DND-41 (cell line): ENCODE measurements at regions not wholly inside any gene's neighbourhood (a gene's known extent, or its start where the extent isn't known, plus 50 kb on each side); places are given as distances from the start of the nearest gene placed in this dataset.

ENCODE experiments used
- ATAC-seq: fragments of 200-7000 bp; cut with Tn5 transposase; 3 replicates; pipeline ENCODE4 v1.9.1; 2021; ENCODE audit warnings: low read depth; ENCODE audit not compliant: insufficient read depth
- DNase-seq: peaks from one replicate; pipeline ENCODE4 v3.0.0-alpha.2; 2020
- H2AFZ ChIP-seq: 2 replicates; pipeline ENCODE4 v1.6.0; 2012; ENCODE audit warnings: low read depth, low read length
- H3K27ac ChIP-seq: 2 replicates; pipeline ENCODE4 v1.5.1; 2012; ENCODE audit warnings: low read length, inconsistent platforms
- H3K27me3 ChIP-seq: fragments of 200-600 bp; sonication (generic); 2 replicates; pipeline ENCODE4 v1.6.0; 2012; ENCODE audit warnings: low read length, mild to moderate bottlenecking, inconsistent platforms; ENCODE audit not compliant: insufficient read depth, poor library complexity
- H3K36me3 ChIP-seq: 2 replicates; pipeline ENCODE4 v1.5.1; 2012; ENCODE audit warnings: low read length, inconsistent platforms; ENCODE audit not compliant: insufficient read depth
- H3K4me1 ChIP-seq: 2 replicates; pipeline ENCODE4 v1.5.1; 2012; ENCODE audit warnings: mild to moderate bottlenecking, low read length; ENCODE audit not compliant: insufficient read depth
- H3K4me2 ChIP-seq: 2 replicates; pipeline ENCODE4 v1.6.0; 2012; ENCODE audit warnings: mild to moderate bottlenecking, moderate library complexity, low read length, inconsistent platforms; ENCODE audit not compliant: insufficient read depth
- H3K4me3 ChIP-seq, 2 experiments: fragments of 200-600 bp in 1 of 2; shearing (Covaris generic) in 1 of 2; 2 replicates each; pipeline ENCODE4 v1.5.1; 2012 to 2016; ENCODE audit warnings: inconsistent platforms in 2 of 2, low read length in 2 of 2, mild to moderate bottlenecking in 2 of 2, low read depth in 1 of 2, moderate library complexity in 1 of 2
- H3K79me2 ChIP-seq: 2 replicates; pipeline ENCODE4 v1.6.0; 2012; ENCODE audit warnings: low read length, inconsistent platforms; ENCODE audit not compliant: insufficient read depth
- H3K9ac ChIP-seq: 2 replicates; pipeline ENCODE4 v1.6.0; 2012; ENCODE audit warnings: low read depth, mild to moderate bottlenecking, inconsistent platforms, low read length, moderate library complexity
- H3K9me3 ChIP-seq: 2 replicates; pipeline ENCODE4 v1.5.1; 2012; ENCODE audit warnings: low read length, moderate library complexity, mild to moderate bottlenecking, inconsistent platforms; ENCODE audit not compliant: insufficient read depth, severe bottlenecking
- H4K20me1 ChIP-seq: 2 replicates; pipeline ENCODE4 v1.6.0; 2012; ENCODE audit warnings: low read length; ENCODE audit not compliant: insufficient read depth
- CTCF ChIP-seq: IDR thresholded peaks from 2 replicates; pipeline ENCODE4 v1.5.1; 2012; ENCODE audit warnings: borderline replicate concordance, low read length, moderate library complexity, mild to moderate bottlenecking; ENCODE audit not compliant: poor library complexity, severe bottlenecking; ENCODE audit errors: extremely low read depth
- EZH2 ChIP-seq: IDR thresholded peaks from 3 replicates; pipeline ENCODE4 v1.6.1; 2012; ENCODE audit warnings: borderline replicate concordance, low read depth, mild to moderate bottlenecking, moderate library complexity, low read length, inconsistent platforms; ENCODE audit not compliant: severe bottlenecking

GRCh38 chr2:7730990-7731389, 813.8 kb downstream of the RNF144A start:
- Histone ChIP-seq H3K27me3 (no peaks in the 10 kb centered on the region), H3K4me1 (peaks cover 1% of the 10 kb centered on the region; the same call in 1 of the 2 replicates), H2AFZ (no peak overlapping the region), H4K20me1 (no peaks in the 10 kb centered on the region), H3K9ac (no peak overlapping the region), H3K27ac (no peak overlapping the region), H3K9me3 (no peaks in the 10 kb centered on the region), H3K36me3 (no peaks in the 10 kb centered on the region), H3K4me2 (no peak overlapping the region), H3K79me2 (no peaks in the 10 kb centered on the region), H3K4me3 (no peak overlapping the region)
- DNase-seq (no peak), ATAC-seq (no peak)
- TF ChIP-seq CTCF (no peak), EZH2 (no peak)

GRCh38 chr2:7732497-7732896, 815.3 kb downstream of the RNF144A start:
- Histone ChIP-seq H3K4me3 (no peak overlapping the region), H2AFZ (no peak overlapping the region), H3K4me1 (no peaks in the 10 kb centered on the region), H3K27ac (no peak overlapping the region), H4K20me1 (no peaks in the 10 kb centered on the region), H3K4me2 (no peak overlapping the region), H3K27me3 (no peaks in the 10 kb centered on the region), H3K79me2 (no peaks in the 10 kb centered on the region), H3K36me3 (no peaks in the 10 kb centered on the region), H3K9me3 (no peaks in the 10 kb centered on the region), H3K9ac (no peak overlapping the region)
- DNase-seq (no peak), ATAC-seq (no peak)
- no peak for TF ChIP-seq EZH2
- TF ChIP-seq CTCF, result no peak

- H4K20me1 ChIP-seq, result no peaks in the 10 kb centered on the region
- H3K9ac ChIP-seq, result no peak overlapping the region
- H3K4me2 ChIP-seq, result no peak overlapping the region
- H3K79me2 ChIP-seq, result no peaks in the 10 kb centered on the region
- TF ChIP-seq EZH2 (no peak), CTCF (no peak)
- no peaks in the 10 kb centered on the region for H3K4me1 ChIP-seq
- H3K27me3 ChIP-seq, result no peaks in the 10 kb centered on the region
- H3K36me3 ChIP-seq, result no peaks in the 10 kb centered on the region
- H3K4me3 ChIP-seq, result no peak overlapping the region
- no peak overlapping the region for H2AFZ ChIP-seq
- DNase-seq (no peak), ATAC-seq (no peak)
- H3K27ac ChIP-seq, result no peak overlapping the region
- no peaks in the 10 kb centered on the region for H3K9me3 ChIP-seq
These were observed 819.6 kb downstream of the RNF144A start for GRCh38 chr2:7736646-7737305.
